K562 (cell line): ENCODE measurements at regions not wholly inside any gene's neighbourhood (a gene's known extent, or its start where the extent isn't known, plus 50 kb on each side); places are given as distances from the start of the nearest gene placed in this dataset.

ENCODE experiments used
- CTCF ChIP-seq, 3 experiments: IDR thresholded peaks in 2 of 3; conservative IDR thresholded peaks in 1 of 3; 2 replicates each; pipeline ENCODE4 v1.5.1; 2011 to 2012; ENCODE audit warnings: low read length in 3 of 3, mild to moderate bottlenecking in 3 of 3, control low read depth in 2 of 3, improper control_type of control experiment in 1 of 3, inconsistent platforms in 1 of 3, low read depth in 1 of 3, mixed read lengths in 1 of 3, moderate library complexity in 1 of 3; ENCODE audit not compliant: insufficient read depth in 2 of 3
- FOXM1 ChIP-seq, 2 experiments: fragments of 450-650 bp in 1 of 2; sonication (generic) in 1 of 2; formaldehyde crosslinking in 1 of 2; IDR thresholded peaks; 2 replicates each; pipeline versions ENCODE4 v1.6.1 to v1.9.0; 2017 to 2022; ENCODE audit warnings: low read depth in 2 of 2, mild to moderate bottlenecking in 2 of 2, missing genetic modification reagents in 1 of 2, moderate library complexity in 1 of 2
- GABPA ChIP-seq: fragments of 200-800 bp; sonication (Bioruptor generic); conservative IDR thresholded peaks from 2 replicates; pipeline ENCODE4 v1.6.1; 2016; ENCODE audit warnings: low read depth, missing genetic modification characterization, missing compliant biosample characterization
- HCFC1 ChIP-seq: IDR thresholded peaks from 2 replicates; pipeline ENCODE4 v1.6.1; 2012; ENCODE audit warnings: low read depth, low read length, improper control_type of control experiment
- HNRNPL ChIP-seq: fragments of 200-400 bp; formaldehyde crosslinking; IDR thresholded peaks from 2 replicates; pipeline ENCODE4 v1.6.1; 2017; ENCODE audit warnings: low read depth, mild to moderate bottlenecking, low read length
- MED1 ChIP-seq: sonication (generic); formaldehyde crosslinking; IDR thresholded peaks from 2 replicates; pipeline ENCODE4 v1.8.1; 2023; ENCODE audit warnings: missing genetic modification reagents, borderline replicate concordance
- PHB ChIP-seq: fragments of 250-450 bp; sonication (Bioruptor Pico); IDR thresholded peaks from 2 replicates; pipeline ENCODE4 v1.5.0; 2021
- POLR2A ChIP-seq: fragments of 450-650 bp; conservative IDR thresholded peaks from 2 replicates; pipeline ENCODE4 v1.6.1; 2016
- STAT5B ChIP-seq: fragments of 250-450 bp; sonication (Bioruptor Pico); IDR thresholded peaks from 2 replicates; pipeline ENCODE4 v1.8.0; 2021; ENCODE audit warnings: mild to moderate bottlenecking, inconsistent platforms
- YY1 ChIP-seq, 3 experiments: IDR thresholded peaks; 2 replicates each; pipeline ENCODE4 v1.6.1; 2011; ENCODE audit warnings: low read length in 2 of 3, mild to moderate bottlenecking in 2 of 3, moderate library complexity in 2 of 3, borderline replicate concordance in 1 of 3, control low read depth in 1 of 3, low read depth in 1 of 3; ENCODE audit not compliant: insufficient read depth in 3 of 3, insufficient replicate concordance in 2 of 3, control insufficient read depth in 1 of 3, insufficient read length in 1 of 3; ENCODE audit errors: extremely low read depth in 1 of 3
- ZNF639 ChIP-seq, 2 experiments: fragments of 200-800 bp in 1 of 2; sonication (Bioruptor generic) in 1 of 2; sonication (generic) in 1 of 2; formaldehyde crosslinking in 1 of 2; IDR thresholded peaks in 1 of 2; conservative IDR thresholded peaks in 1 of 2; 2 replicates each; pipeline versions ENCODE4 v1.5.0 to v1.6.1; 2016 to 2020; ENCODE audit warnings: missing compliant biosample characterization in 1 of 2, missing genetic modification characterization in 1 of 2, missing genetic modification reagents in 1 of 2

- TF ChIP-seq HCFC1: no peak
- no peak for TF ChIP-seq HNRNPL
- TF ChIP-seq ZNF639 (CRISPR knock-in tag; conservative IDR thresholded peaks at IDR 0.05 in 1 of 2, IDR thresholded peaks at IDR 0.05 in 1 of 2): no peak
- no peak for TF ChIP-seq GABPA (tag)
- no peak for TF ChIP-seq PHB
- no peak for TF ChIP-seq CTCF (IDR thresholded peaks at IDR 0.05 in 2 of 3, conservative IDR thresholded peaks at IDR 0.05 in 1 of 3; ENCODE audit: insufficient read depth in 2 of 3, low read depth in 1 of 3, low read length in 3 of 3)
- no peak for TF ChIP-seq FOXM1 (IDR thresholded peaks at IDR 0.05; ENCODE audit: low read depth)
- TF ChIP-seq FOXM1 (CRISPR knock-in tag; IDR thresholded peaks at IDR 0.05; ENCODE audit: low read depth): no peak
- no peak for TF ChIP-seq STAT5B (CRISPR knock-in tag)
- no peak for TF ChIP-seq YY1 (IDR thresholded peaks at IDR 0.05; ENCODE audit: borderline replicate concordance in 1 of 3, control insufficient read depth in 1 of 3, extremely low read depth in 1 of 3, insufficient read depth in 3 of 3, insufficient read length in 1 of 3, insufficient replicate concordance in 2 of 3, low read depth in 1 of 3, low read length in 2 of 3)
- TF ChIP-seq POLR2A: no peak
- no peak for TF ChIP-seq MED1 (CRISPR knock-in tag)
These were observed 92.4 kb downstream of the KPNA2 start for GRCh38 chr17:68127914-68128313.
